GM21723 (cell line): ENCODE measurements at regions not wholly inside any gene's neighbourhood (a gene's known extent, or its start where the extent isn't known, plus 50 kb on each side); places are given as distances from the start of the nearest gene placed in this dataset.
"Not testable (repeated sequence)": the region's sequence is repeated elsewhere in the genome, so short reads cannot be mapped to it uniquely, and the experiment has no call there.

ENCODE experiments used
- ATAC-seq: cut with Tn5 transposase; IDR thresholded peaks from one replicate; pipeline ENCODE4 v1.9.1; 2021; ENCODE audit warnings: mild to moderate bottlenecking, moderate library complexity; ENCODE audit not compliant: unreplicated experiment

- ATAC-seq, result not testable (repeated sequence)
Observed at GRCh38 chr5:34261020-34261419, 218.0 kb upstream of the C1QTNF3 start.

GRCh38 chr5:34266151-34266550, 223.1 kb upstream of the C1QTNF3 start:
- ATAC-seq, result not testable (repeated sequence)

GRCh38 chr5:34296759-34297158, 253.7 kb upstream of the C1QTNF3 start:
- ATAC-seq, result not testable (repeated sequence)

- ATAC-seq, result not testable (repeated sequence)
Observed at GRCh38 chr5:34329201-34329600, 286.2 kb upstream of the C1QTNF3 start.

- not testable (repeated sequence) for ATAC-seq
Observed at GRCh38 chr5:34329611-34330108, 286.6 kb upstream of the C1QTNF3 start.

- ATAC-seq, result not testable (repeated sequence)
Observed at GRCh38 chr5:34331928-34332454, 289.0 kb upstream of the C1QTNF3 start.

GRCh38 chr5:34339408-34340001, 296.5 kb upstream of the C1QTNF3 start:
- not testable (repeated sequence) for ATAC-seq

GRCh38 chr5:34354440-34354839, 301.7 kb upstream of the RAI14 start:
- not testable (repeated sequence) for ATAC-seq

- ATAC-seq, result not testable (repeated sequence)
Observed at GRCh38 chr5:34371417-34371816, 284.7 kb upstream of the RAI14 start.

- not testable (repeated sequence) for ATAC-seq
Observed at GRCh38 chr5:34371817-34372216, 284.3 kb upstream of the RAI14 start.

- ATAC-seq, result not testable (repeated sequence)
Observed at GRCh38 chr5:34372739-34373138, 283.4 kb upstream of the RAI14 start.

GRCh38 chr5:34377651-34378050, 278.5 kb upstream of the RAI14 start:
- not testable (repeated sequence) for ATAC-seq

- ATAC-seq, result not testable (repeated sequence)
Observed at GRCh38 chr5:34378498-34378897, 277.6 kb upstream of the RAI14 start.

- ATAC-seq, result not testable (repeated sequence)
Observed at GRCh38 chr5:34388754-34389153, 267.4 kb upstream of the RAI14 start.

- ATAC-seq, result no peak
Observed at GRCh38 chr5:34409373-34409772, 246.8 kb upstream of the RAI14 start.

- no peak for ATAC-seq
Observed at GRCh38 chr5:34410411-34411139, 245.6 kb upstream of the RAI14 start.

- ATAC-seq, result no peak
Observed at GRCh38 chr5:34411470-34412346, 244.4 kb upstream of the RAI14 start.

- no peak for ATAC-seq
Observed at GRCh38 chr5:34412736-34413135, 243.4 kb upstream of the RAI14 start.

- peak; percentile 100 for ATAC-seq
Observed at GRCh38 chr5:34415559-34416198, 240.4 kb upstream of the RAI14 start.

- no peak for ATAC-seq
Observed at GRCh38 chr5:34416501-34417008, 239.6 kb upstream of the RAI14 start.
